ENCODE measurements at regions not wholly inside any gene's neighbourhood (a gene's known extent, or its start where the extent isn't known, plus 50 kb on each side); places are given as distances from the start of the nearest gene placed in this dataset.

- H3K9me2 ChIP-seq: no peaks in the 10 kb centered on the region
- no peak for DNase-seq
- peaks cover 8% of the 10 kb centered on the region; the same call in 1 of the 2 replicates for H3K27me3 ChIP-seq (ENCODE audit: insufficient read depth)
- no peaks in the 10 kb centered on the region for H4K20me1 ChIP-seq (ENCODE audit: insufficient read depth)
- POLR2A ChIA-PET: no interaction called here
- CTCF ChIA-PET: no interaction called here
- no peak overlapping the region for H3K27ac ChIP-seq (ENCODE audit: low read depth in 2 of 2, low read length in 1 of 2)
- TF ChIP-seq POLR2AphosphoS5 (IDR thresholded peaks at IDR 0.05; ENCODE audit: low read depth, low read length) (no peak), TAF1 (IDR thresholded peaks at IDR 0.05; ENCODE audit: borderline replicate concordance, low read depth, low read length) (no peak), MXI1 (IDR thresholded peaks at IDR 0.05; ENCODE audit: low read depth, low read length) (no peak), FOSL2 (IDR thresholded peaks at IDR 0.05; ENCODE audit: borderline replicate concordance, low read depth) (no peak), RAD21 (IDR thresholded peaks at IDR 0.05; ENCODE audit: low read length) (no peak), RFX5 (IDR thresholded peaks at IDR 0.05; ENCODE audit: low read length) (no peak), NFIC (IDR thresholded peaks at IDR 0.05; ENCODE audit: borderline replicate concordance) (no peak), FOXM1 (IDR thresholded peaks at IDR 0.05; ENCODE audit: low read depth) (no peak), USF2 (IDR thresholded peaks at IDR 0.05; ENCODE audit: borderline replicate concordance, low read depth, low read length) (no peak), ELF1 (IDR thresholded peaks at IDR 0.05) (no peak), SIN3A (IDR thresholded peaks at IDR 0.05; ENCODE audit: borderline replicate concordance, low read depth, low read length) (no peak), EP300 (IDR thresholded peaks at IDR 0.05; ENCODE audit: borderline replicate concordance in 1 of 2, low read depth in 1 of 2, low read length in 1 of 2) (no peak), YY1 (IDR thresholded peaks at IDR 0.05; ENCODE audit: low read depth) (no peak), TEAD4 (IDR thresholded peaks at IDR 0.05; ENCODE audit: borderline replicate concordance, insufficient read depth) (no peak), TCF12 (IDR thresholded peaks at IDR 0.05) (no peak)
- TF ChIP-seq, protein P1, sequence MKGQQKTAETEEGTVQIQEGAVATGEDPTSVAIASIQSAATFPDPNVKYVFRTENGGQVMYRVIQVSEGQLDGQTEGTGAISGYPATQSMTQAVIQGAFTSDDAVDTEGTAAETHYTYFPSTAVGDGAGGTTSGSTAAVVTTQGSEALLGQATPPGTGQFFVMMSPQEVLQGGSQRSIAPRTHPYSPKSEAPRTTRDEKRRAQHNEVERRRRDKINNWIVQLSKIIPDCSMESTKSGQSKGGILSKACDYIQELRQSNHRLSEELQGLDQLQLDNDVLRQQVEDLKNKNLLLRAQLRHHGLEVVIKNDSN (IDR thresholded peaks at IDR 0.05; ENCODE audit: borderline replicate concordance, low read depth): no peak
- no peak overlapping the region for H2AFZ ChIP-seq (ENCODE audit: low read depth)
- no peaks in the 10 kb centered on the region for H3F3A ChIP-seq (replicated peaks; ENCODE audit: insufficient read depth)
- no peak overlapping the region for H3K4me3 ChIP-seq (ENCODE audit: low read depth in 2 of 2, low read length in 1 of 2)
- H3K9ac ChIP-seq: no peak overlapping the region
- peaks cover 0 to 22% of the 10 kb centered on the region in 2 experiments; a peak in 1 of 4 replicates for H3K4me1 ChIP-seq (ENCODE audit: control insufficient read depth in 1 of 2, insufficient read depth in 2 of 2, low read depth in 1 of 2, low read length in 1 of 2)
- WGBS (ENCODE audit: low lambda C conversion rate): 65% methylated on average over 16 of the region's 19 CpGs
- H3K9me3 ChIP-seq: no peaks in the 10 kb centered on the region
- H3K4me2 ChIP-seq: no peak overlapping the region
- no peaks in the 10 kb centered on the region for H3K36me3 ChIP-seq (replicated peaks in 1 of 2; ENCODE audit: control insufficient read depth in 1 of 2, insufficient read depth in 2 of 2, low read length in 1 of 2)
- H3K79me2 ChIP-seq (ENCODE audit: insufficient read depth): no peaks in the 10 kb centered on the region
These were observed 214.5 kb downstream of the RPLP1 start for GRCh38 chr15:69666921-69667811.

Measured in SK-N-SH (cell line).